Smooth muscle cell (in vitro differentiated cells): ENCODE measurements at regions not wholly inside any gene's neighbourhood (a gene's known extent, or its start where the extent isn't known, plus 50 kb on each side); places are given as distances from the start of the nearest gene placed in this dataset.

Experiments
- DNase-seq: peaks from one replicate; lab custom pipeline; 2025; ENCODE audit not compliant: unreplicated experiment; lab: John Stamatoyannopoulos, UW
- H2AFZ ChIP-seq: fragments of 200-600 bp; sonication (generic); 2 replicates; pipeline ENCODE4 v1.6.0; 2016; ENCODE audit warnings: antibody characterized with exemption, low read depth, mild to moderate bottlenecking
- H3F3A ChIP-seq: fragments of 200-600 bp; sonication (generic); 2 replicates; pipeline ENCODE4 v1.6.0; 2017; ENCODE audit warnings: antibody characterized with exemption, low read depth
- H3K27ac ChIP-seq: fragments of 200-600 bp; sonication (generic); 2 replicates; pipeline ENCODE4 v1.5.1; 2016; ENCODE audit warnings: low read depth, mild to moderate bottlenecking
- H3K27me3 ChIP-seq: fragments of 200-600 bp; sonication (generic); 2 replicates; pipeline ENCODE4 v1.6.1; 2016; ENCODE audit warnings: low read depth, mild to moderate bottlenecking
- H3K36me3 ChIP-seq: fragments of 200-600 bp; sonication (generic); 2 replicates; pipeline ENCODE4 v1.5.1; 2016; ENCODE audit warnings: low read depth
- H3K4me1 ChIP-seq: fragments of 200-600 bp; sonication (generic); 2 replicates; pipeline ENCODE4 v1.5.1; 2016; ENCODE audit warnings: low read depth
- H3K4me2 ChIP-seq: fragments of 200-600 bp; sonication (generic); 2 replicates; pipeline ENCODE4 v1.6.0; 2016; ENCODE audit warnings: mild to moderate bottlenecking
- H3K4me3 ChIP-seq: fragments of 200-600 bp; sonication (generic); 2 replicates; pipeline ENCODE4 v1.5.1; 2016; ENCODE audit warnings: mild to moderate bottlenecking
- H3K79me2 ChIP-seq: fragments of 200-600 bp; sonication (generic); 2 replicates; pipeline ENCODE4 v1.6.0; 2016; ENCODE audit warnings: low read depth, mild to moderate bottlenecking
- H3K9ac ChIP-seq: fragments of 200-600 bp; sonication (generic); 2 replicates; pipeline ENCODE4 v1.6.0; 2016; ENCODE audit warnings: low read depth
- H3K9me3 ChIP-seq: fragments of 200-600 bp; sonication (generic); replicated peaks from 2 replicates; pipeline ENCODE4 v1.5.1; 2016; ENCODE audit warnings: low read depth
- H4K20me1 ChIP-seq: fragments of 200-600 bp; sonication (generic); 2 replicates; pipeline ENCODE4 v1.6.0; 2016; ENCODE audit warnings: low read depth
- CTCF ChIP-seq: fragments of 200-600 bp; sonication (generic); IDR thresholded peaks from 2 replicates; pipeline ENCODE4 v1.5.1; 2017; ENCODE audit warnings: borderline replicate concordance, mild to moderate bottlenecking, antibody characterized with exemption; ENCODE audit not compliant: insufficient read depth, poor library complexity, severe bottlenecking
- WGBS: methylation state at CpG from one replicate; pipeline ENCODE4 v1.1.7; 2016; ENCODE audit warnings: low lambda C conversion rate; 5-methylcytosine and 5-hydroxymethylcytosine counted together

DNA sequence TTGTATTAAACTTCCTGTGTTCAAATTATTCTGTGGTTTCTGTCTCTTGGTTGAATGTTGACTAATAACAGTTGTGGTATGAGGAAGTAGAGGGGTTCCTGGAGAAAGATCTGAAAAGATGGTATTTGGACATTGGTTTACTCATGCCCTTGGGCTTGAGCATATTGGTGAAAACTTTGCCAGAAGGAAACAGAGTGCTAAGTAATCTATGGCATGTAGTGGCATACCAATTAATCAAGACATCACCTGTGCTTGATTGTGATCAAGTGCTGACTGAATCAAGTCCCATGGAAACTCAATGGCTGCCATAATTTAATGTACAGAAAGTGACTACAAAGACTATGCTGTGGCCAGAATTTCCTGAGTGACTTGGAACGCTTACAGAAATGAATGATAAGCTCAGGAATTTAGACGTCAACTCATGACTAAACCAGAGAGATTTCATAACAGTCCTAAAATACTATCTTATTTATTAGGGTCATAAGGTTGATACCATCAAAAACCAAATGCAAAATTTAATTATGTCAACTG is 2062.9 kb downstream of the ARAP2 start:
- 5% methylated on average over 2 of the region's 2 CpGs for WGBS
- DNase-seq: no peak
- Histone ChIP-seq H3K27me3 (no peaks in the 10 kb centered on the region), H3K4me3 (no peak overlapping the region), H3K36me3 (no peaks in the 10 kb centered on the region), H3K9ac (peak overlapping the region; percentile 59), H3K27ac (peak overlapping the region; percentile 90), H4K20me1 (no peaks in the 10 kb centered on the region), H3F3A (peaks cover 4% of the 10 kb centered on the region), H3K4me1 (peaks cover 14% of the 10 kb centered on the region), H3K4me2 (peak overlapping the region; percentile 63), H2AFZ (peak overlapping the region; percentile 64), H3K79me2 (no peaks in the 10 kb centered on the region), H3K9me3 (no peaks in the 10 kb centered on the region)
- no peak for TF ChIP-seq CTCF

DNA sequence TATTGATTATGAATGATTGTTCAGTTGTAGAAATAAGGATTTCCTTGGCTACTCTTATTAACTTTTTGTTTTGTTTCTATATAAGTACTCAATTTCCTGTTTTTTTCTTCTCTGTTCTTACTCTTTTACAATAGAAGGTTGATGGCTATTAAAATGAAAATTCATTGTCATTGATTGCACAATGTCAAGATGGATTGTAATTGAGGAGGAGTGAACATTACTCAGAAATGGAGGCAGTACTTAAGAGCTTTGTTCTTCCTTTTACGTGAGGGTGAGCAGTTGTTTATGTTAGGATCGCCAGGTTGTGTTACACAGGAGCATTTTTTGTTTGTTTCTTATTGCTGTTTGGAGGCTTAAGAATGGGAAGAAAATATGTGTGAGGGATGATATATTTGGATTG is 2062.4 kb downstream of the ARAP2 start:
- Histone ChIP-seq H3K4me2 (peak overlapping the region; percentile 63), H4K20me1 (no peaks in the 10 kb centered on the region), H3K4me1 (peaks cover 14% of the 10 kb centered on the region), H3K27ac (peak overlapping the region; percentile 90), H3F3A (peaks cover 4% of the 10 kb centered on the region), H3K79me2 (no peaks in the 10 kb centered on the region), H3K4me3 (no peak overlapping the region), H3K9ac (peak overlapping the region; percentile 59), H2AFZ (peak overlapping the region; percentile 64), H3K9me3 (no peaks in the 10 kb centered on the region), H3K36me3 (no peaks in the 10 kb centered on the region), H3K27me3 (no peaks in the 10 kb centered on the region)
- no peak for DNase-seq
- 47% methylated on average over 2 of the region's 2 CpGs for WGBS
- TF ChIP-seq CTCF: no peak

- peak overlapping the region; percentile 90 for H3K27ac ChIP-seq
- no peak overlapping the region for H3K4me3 ChIP-seq
- DNase-seq: no peak
- H2AFZ ChIP-seq: peak overlapping the region; percentile 64
- H3K9ac ChIP-seq: peak overlapping the region; percentile 59
- no peaks in the 10 kb centered on the region for H3K9me3 ChIP-seq
- WGBS: 30% methylated on average over 4 of the region's 4 CpGs
- H3K4me2 ChIP-seq: peak overlapping the region; percentile 63
- H4K20me1 ChIP-seq: no peaks in the 10 kb centered on the region
- no peak for TF ChIP-seq CTCF
- H3K27me3 ChIP-seq: no peaks in the 10 kb centered on the region
- H3F3A ChIP-seq: peaks cover 4% of the 10 kb centered on the region
- H3K36me3 ChIP-seq: no peaks in the 10 kb centered on the region
- peaks cover 14% of the 10 kb centered on the region for H3K4me1 ChIP-seq
- H3K79me2 ChIP-seq: no peaks in the 10 kb centered on the region
These were observed 2062.0 kb downstream of the ARAP2 start for GRCh38 chr4:34182306-34182705.

DNA sequence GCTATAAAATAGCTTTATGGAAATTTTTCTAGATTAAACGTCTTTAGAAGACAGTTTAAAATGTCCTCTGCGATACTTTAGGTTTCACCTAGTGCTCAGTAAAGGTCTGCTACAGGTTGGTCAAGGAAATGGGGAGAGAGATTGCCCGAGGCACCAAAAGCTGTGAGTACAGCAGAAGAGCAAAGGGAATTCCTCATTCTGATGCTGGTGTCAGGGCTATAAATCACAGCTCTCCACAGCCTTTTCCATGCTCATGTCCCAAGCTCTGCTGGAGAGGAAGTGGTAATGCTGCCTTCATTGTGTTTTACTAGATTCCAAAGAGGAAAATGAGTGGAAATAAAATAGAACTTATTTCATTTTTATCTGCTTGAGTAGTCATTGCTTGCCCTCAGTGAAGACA is 2060.4 kb downstream of the ARAP2 start:
- no peak overlapping the region for H3K9ac ChIP-seq
- TF ChIP-seq CTCF: no peak
- H3K4me2 ChIP-seq: no peak overlapping the region
- no peaks in the 10 kb centered on the region for H3K79me2 ChIP-seq
- no peak overlapping the region for H3K27ac ChIP-seq
- no peak for DNase-seq
- no peak overlapping the region for H2AFZ ChIP-seq
- H3F3A ChIP-seq: peaks cover 4% of the 10 kb centered on the region
- no peaks in the 10 kb centered on the region for H3K36me3 ChIP-seq
- 53% methylated on average over 3 of the region's 3 CpGs for WGBS
- H3K4me1 ChIP-seq: peaks cover 14% of the 10 kb centered on the region
- no peaks in the 10 kb centered on the region for H3K9me3 ChIP-seq
- no peaks in the 10 kb centered on the region for H4K20me1 ChIP-seq
- H3K27me3 ChIP-seq: no peaks in the 10 kb centered on the region
- H3K4me3 ChIP-seq: no peak overlapping the region
